GM19351 (cell line): ENCODE measurements at regions not wholly inside any gene's neighbourhood (a gene's known extent, or its start where the extent isn't known, plus 50 kb on each side); places are given as distances from the start of the nearest gene placed in this dataset.
A peak's percentile ranks its signal among the peaks of the same experiment; 100 is the strongest.

ENCODE experiments used
- ATAC-seq: cut with Tn5 transposase; IDR thresholded peaks from one replicate; pipeline ENCODE4 v1.9.1; 2021; ENCODE audit warnings: mild to moderate bottlenecking, moderate library complexity; ENCODE audit not compliant: unreplicated experiment

GRCh38 chr5:82772281-82772680 is 304.9 kb downstream of the TMEM167A start:
- ATAC-seq: no peak

GRCh38 chr5:82766206-82766605 is 311.0 kb downstream of the TMEM167A start:
- ATAC-seq: no peak

GRCh38 chr5:82765765-82766164 is 311.4 kb downstream of the TMEM167A start:
- ATAC-seq: no peak

- ATAC-seq: no peak
Observed at GRCh38 chr5:82760856-82761255, 316.3 kb downstream of the TMEM167A start.

GRCh38 chr5:82758881-82759280 is 318.3 kb downstream of the TMEM167A start:
- ATAC-seq: no peak

- ATAC-seq: peak; percentile 97
Observed at GRCh38 chr5:82754759-82755158, 322.4 kb downstream of the TMEM167A start.

- ATAC-seq: no peak
Observed at GRCh38 chr5:82754036-82754746, 323.0 kb downstream of the TMEM167A start.

- ATAC-seq: no peak
Observed at GRCh38 chr5:82753374-82753773, 323.8 kb downstream of the TMEM167A start.

GRCh38 chr5:82749461-82749820 is 327.8 kb downstream of the TMEM167A start:
- no peak for ATAC-seq

- ATAC-seq: no peak
Observed at GRCh38 chr5:82748688-82749460, 328.3 kb downstream of the TMEM167A start.

GRCh38 chr5:82747986-82748385 is 329.2 kb downstream of the TMEM167A start:
- ATAC-seq: no peak

GRCh38 chr5:82745016-82745415 is 332.2 kb downstream of the TMEM167A start:
- ATAC-seq: no peak

- ATAC-seq: no peak
Observed at GRCh38 chr5:82738681-82739269, 338.4 kb downstream of the TMEM167A start.

- no peak for ATAC-seq
Observed at GRCh38 chr5:82735160-82735789, 341.9 kb downstream of the TMEM167A start.

- ATAC-seq: no peak
Observed at GRCh38 chr5:82734347-82734746, 342.8 kb downstream of the TMEM167A start.

- no peak for ATAC-seq
Observed at GRCh38 chr5:82730913-82731312, 346.3 kb downstream of the TMEM167A start.

GRCh38 chr5:82728926-82729702 is 348.1 kb downstream of the TMEM167A start:
- no peak for ATAC-seq

GRCh38 chr5:82723168-82723567 is 354.0 kb downstream of the TMEM167A start:
- ATAC-seq: no peak

GRCh38 chr5:82721087-82721410 is 356.1 kb downstream of the TMEM167A start:
- no peak for ATAC-seq

GRCh38 chr5:82720213-82721086 is 356.7 kb downstream of the TMEM167A start:
- ATAC-seq: no peak
